Omental fat pad (tissue), 3 donors: ENCODE measurements at regions not wholly inside any gene's neighbourhood (a gene's known extent, or its start where the extent isn't known, plus 50 kb on each side); places are given as distances from the start of the nearest gene placed in this dataset.

ENCODE experiments used
- ATAC-seq: fragments of 150-250 bp; one replicate; pipeline ENCODE4 v1.9.1; 2016; ENCODE audit warnings: mild to moderate bottlenecking, moderate library complexity; ENCODE audit not compliant: low FRiP score
- DNase-seq: peaks from one replicate; pipeline ENCODE4 v3.0.0-alpha.2; 2019; ENCODE audit warnings: low spot score
- TF ChIP-seq, protein P1 (sequence below), 3 donors: fragments of 450-650 bp; IDR thresholded peaks; one replicate each; pipeline ENCODE4 v1.5.1; 2016 to 2017; ENCODE audit warnings: antibody characterized with exemption in 3 of 3, mild to moderate bottlenecking in 3 of 3, moderate library complexity in 2 of 3

DNA sequence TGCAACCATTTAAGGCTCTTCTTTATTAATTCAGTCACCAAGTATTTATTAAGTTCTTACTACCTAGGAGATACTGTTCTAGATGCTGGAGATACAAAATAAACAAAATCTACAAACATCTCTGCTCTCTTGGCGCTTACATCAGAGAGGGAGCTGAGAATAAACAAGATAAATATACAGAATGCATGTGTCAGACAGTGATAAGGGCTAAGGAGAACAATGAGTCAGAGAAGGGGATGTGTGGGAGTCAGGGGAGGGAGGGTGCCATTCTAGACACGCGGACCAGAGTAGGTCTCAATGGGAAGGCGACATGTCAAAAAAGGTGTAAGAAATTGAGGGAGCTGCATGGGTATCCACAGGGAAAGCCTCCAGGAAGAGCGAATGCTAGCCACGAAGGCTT is 393.2 kb downstream of the RWDD3 start:
- ATAC-seq: no peak
- TF ChIP-seq, protein P1, sequence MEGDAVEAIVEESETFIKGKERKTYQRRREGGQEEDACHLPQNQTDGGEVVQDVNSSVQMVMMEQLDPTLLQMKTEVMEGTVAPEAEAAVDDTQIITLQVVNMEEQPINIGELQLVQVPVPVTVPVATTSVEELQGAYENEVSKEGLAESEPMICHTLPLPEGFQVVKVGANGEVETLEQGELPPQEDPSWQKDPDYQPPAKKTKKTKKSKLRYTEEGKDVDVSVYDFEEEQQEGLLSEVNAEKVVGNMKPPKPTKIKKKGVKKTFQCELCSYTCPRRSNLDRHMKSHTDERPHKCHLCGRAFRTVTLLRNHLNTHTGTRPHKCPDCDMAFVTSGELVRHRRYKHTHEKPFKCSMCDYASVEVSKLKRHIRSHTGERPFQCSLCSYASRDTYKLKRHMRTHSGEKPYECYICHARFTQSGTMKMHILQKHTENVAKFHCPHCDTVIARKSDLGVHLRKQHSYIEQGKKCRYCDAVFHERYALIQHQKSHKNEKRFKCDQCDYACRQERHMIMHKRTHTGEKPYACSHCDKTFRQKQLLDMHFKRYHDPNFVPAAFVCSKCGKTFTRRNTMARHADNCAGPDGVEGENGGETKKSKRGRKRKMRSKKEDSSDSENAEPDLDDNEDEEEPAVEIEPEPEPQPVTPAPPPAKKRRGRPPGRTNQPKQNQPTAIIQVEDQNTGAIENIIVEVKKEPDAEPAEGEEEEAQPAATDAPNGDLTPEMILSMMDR (IDR thresholded peaks at IDR 0.05): no peak
- DNase-seq: no peak

- TF ChIP-seq, protein P1 (IDR thresholded peaks at IDR 0.05): no peak
- ATAC-seq: no peak
- DNase-seq: no peak
These were observed 397.7 kb downstream of the RWDD3 start for GRCh38 chr1:95631695-95632094.

DNA sequence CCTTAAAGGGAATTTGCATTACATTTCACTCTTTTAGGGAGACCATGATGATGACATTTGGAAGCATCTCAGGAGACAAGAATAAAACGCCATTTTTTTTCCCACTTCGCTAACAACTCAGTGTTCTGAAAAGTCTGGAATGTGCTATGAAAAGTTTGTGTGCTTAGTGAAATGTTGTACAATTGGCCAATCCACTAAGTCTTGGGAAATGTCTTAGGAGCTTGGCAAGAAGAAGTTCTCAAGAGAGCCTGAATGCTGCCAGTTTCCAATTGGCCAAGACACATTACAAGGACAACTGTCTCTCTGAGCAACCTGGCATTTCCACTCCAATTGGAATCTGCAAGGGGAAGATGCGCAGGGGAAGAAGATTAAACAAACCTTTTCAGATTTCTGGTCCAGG is 401.8 kb downstream of the RWDD3 start:
- no peak for ATAC-seq

GRCh38 chr1:95636897-95637296 is 402.9 kb downstream of the RWDD3 start:
- DNase-seq (no peak), ATAC-seq (no peak)
- TF ChIP-seq, protein P1 (IDR thresholded peaks at IDR 0.05): no peak

More for the DNA sequence above, 401.8 kb downstream of the RWDD3 start:
- DNase-seq: no peak
- TF ChIP-seq, protein P1 (IDR thresholded peaks at IDR 0.05): no peak

DNA sequence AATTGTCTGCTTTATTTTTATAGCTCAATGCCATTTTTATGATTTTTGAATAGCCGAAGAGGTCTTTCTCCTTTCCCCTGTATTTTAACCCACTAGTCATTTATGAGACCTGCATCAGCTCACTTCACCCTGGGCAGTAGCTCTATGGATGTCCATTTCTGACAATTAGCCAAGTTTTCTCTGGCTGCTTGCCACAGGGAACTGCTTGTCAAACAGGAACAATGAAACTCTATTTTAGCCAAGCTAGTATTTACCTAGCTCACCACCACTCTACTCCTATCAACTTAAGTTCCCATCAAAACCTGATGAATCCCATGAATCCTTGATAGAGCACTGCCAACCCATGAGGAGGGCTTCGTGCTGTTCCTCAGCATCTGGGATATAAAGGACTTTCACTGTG is 406.7 kb downstream of the RWDD3 start:
- TF ChIP-seq, protein P1 (IDR thresholded peaks at IDR 0.05): no peak
- DNase-seq: no peak
- no peak for ATAC-seq

DNA sequence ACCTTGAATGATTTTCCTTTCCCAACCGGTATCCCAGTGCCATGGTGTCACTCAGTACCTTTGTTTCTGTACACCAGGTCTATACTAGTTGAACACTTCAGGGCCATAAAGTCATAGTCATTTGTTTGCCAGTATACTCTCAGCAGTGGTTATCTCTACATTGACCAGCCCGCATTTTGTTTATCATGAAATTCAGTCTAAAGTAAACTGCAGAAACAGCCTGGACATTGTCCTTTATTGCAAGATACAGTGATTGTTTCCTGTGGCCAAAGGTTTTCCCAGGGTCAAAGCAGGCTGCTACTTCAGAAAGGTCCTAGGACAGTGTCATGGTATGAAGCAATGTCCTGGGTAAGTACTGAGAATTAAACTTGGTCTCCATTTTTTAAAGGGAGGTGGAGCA is 407.4 kb downstream of the RWDD3 start:
- ATAC-seq (no peak), DNase-seq (no peak)
- TF ChIP-seq, protein P1 (IDR thresholded peaks at IDR 0.05): no peak

DNA sequence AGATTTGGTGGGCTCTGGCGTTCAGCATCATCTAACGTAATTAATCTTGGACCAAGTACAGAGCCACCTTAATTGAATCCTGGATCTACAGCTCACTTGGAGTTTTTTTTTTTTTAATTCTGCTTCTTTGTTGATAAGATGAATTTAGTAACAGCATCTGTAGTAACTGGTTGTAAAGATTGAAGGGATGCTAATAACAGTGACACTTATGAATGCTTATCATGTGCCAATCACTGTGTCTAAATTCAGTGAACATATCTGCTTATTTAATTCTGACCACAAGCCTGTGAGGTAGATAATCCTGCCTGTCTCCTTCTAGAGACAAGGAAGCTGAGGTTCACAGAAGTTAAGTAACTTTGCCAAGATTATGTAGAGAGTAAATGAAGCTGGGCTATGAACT is 408.0 kb downstream of the RWDD3 start:
- TF ChIP-seq, protein P1 (IDR thresholded peaks at IDR 0.05): no peak
- DNase-seq (no peak), ATAC-seq (no peak)
